ENCODE measurements at regions not wholly inside any gene's neighbourhood (a gene's known extent, or its start where the extent isn't known, plus 50 kb on each side); places are given as distances from the start of the nearest gene placed in this dataset.

- no peak for DNase-seq (ENCODE audit: insufficient read length, low spot score)
- FAIRE-seq: no peak
- TF ChIP-seq, protein P1, sequence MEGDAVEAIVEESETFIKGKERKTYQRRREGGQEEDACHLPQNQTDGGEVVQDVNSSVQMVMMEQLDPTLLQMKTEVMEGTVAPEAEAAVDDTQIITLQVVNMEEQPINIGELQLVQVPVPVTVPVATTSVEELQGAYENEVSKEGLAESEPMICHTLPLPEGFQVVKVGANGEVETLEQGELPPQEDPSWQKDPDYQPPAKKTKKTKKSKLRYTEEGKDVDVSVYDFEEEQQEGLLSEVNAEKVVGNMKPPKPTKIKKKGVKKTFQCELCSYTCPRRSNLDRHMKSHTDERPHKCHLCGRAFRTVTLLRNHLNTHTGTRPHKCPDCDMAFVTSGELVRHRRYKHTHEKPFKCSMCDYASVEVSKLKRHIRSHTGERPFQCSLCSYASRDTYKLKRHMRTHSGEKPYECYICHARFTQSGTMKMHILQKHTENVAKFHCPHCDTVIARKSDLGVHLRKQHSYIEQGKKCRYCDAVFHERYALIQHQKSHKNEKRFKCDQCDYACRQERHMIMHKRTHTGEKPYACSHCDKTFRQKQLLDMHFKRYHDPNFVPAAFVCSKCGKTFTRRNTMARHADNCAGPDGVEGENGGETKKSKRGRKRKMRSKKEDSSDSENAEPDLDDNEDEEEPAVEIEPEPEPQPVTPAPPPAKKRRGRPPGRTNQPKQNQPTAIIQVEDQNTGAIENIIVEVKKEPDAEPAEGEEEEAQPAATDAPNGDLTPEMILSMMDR (IDR thresholded peaks at IDR 0.05; ENCODE audit: insufficient read depth, missing control alignments): no peak
Observed at GRCh38 chr6:814378-815347, 121.7 kb upstream of the EXOC2 start.

GRCh38 chr6:811831-812230 is 118.9 kb upstream of the EXOC2 start:
- DNase-seq (ENCODE audit: insufficient read length, low spot score): no peak
- FAIRE-seq: no peak
- TF ChIP-seq, protein P1 (IDR thresholded peaks at IDR 0.05; ENCODE audit: insufficient read depth, missing control alignments): no peak

- DNase-seq (ENCODE audit: insufficient read length, low spot score): no peak
- TF ChIP-seq, protein P1 (IDR thresholded peaks at IDR 0.05; ENCODE audit: insufficient read depth, missing control alignments): no peak
- FAIRE-seq: no peak
Observed at GRCh38 chr6:811191-811590, 118.3 kb upstream of the EXOC2 start.

GRCh38 chr6:804771-805170 is 111.8 kb upstream of the EXOC2 start:
- TF ChIP-seq, protein P1 (IDR thresholded peaks at IDR 0.05; ENCODE audit: insufficient read depth, missing control alignments): no peak
- DNase-seq (ENCODE audit: insufficient read length, low spot score): no peak
- no peak for FAIRE-seq

DNA sequence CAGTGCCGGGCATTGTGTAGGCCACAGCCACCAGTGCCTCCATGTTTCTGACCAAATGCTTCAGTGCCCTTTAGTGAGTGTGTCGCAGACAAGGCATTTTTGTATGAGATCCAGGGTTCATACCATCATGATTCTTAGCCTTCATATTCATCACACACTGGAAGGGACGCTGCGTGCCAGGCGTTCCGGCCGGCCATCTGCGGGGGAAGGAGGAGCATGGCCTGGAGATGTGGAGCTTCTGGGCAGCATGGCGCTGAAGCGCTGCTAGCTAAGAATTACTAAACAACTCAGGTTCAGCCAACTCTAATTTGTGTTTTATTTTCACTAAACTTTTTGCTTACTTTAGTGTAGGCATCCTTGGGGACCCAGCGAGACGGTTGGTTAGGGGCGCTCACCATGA is 111.4 kb upstream of the EXOC2 start:
- DNase-seq (ENCODE audit: insufficient read length, low spot score) (no peak), FAIRE-seq (no peak)
- TF ChIP-seq, protein P1 (IDR thresholded peaks at IDR 0.05; ENCODE audit: insufficient read depth, missing control alignments): no peak

DNA sequence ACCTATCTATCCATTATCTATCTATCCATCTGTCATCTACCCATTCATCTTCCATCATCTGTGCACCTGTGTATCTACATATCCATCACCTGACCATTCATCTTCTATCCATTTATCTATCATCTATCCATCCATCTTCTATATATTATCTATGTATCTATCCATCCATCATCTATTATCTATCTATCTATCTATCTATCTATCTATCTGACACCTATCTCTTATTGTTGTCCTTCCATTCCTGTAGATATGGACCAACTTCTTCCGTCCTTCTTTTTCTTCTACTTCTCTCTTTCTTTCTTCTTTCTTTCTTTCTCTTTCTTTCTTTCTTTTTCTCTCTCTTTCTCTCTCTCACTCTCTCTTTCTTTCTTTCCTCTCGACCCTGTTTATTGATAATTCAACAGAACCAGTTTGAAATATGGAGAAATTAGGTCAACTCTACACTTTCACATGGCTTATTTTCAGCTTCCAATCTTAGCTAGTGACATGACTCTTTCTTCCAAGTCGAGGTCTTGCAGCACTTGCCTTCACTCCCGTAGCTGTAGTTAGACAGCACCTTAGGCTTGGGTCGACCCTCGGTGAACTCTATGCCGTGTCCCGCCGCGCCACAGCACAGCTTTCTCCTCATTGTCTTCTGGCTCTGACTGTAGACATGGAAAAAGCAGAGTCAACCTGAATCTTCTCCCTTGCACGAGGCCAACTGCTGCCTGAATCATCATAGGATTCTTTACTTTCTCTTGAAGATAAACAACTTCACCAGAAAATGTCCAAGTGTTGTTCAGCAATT is 110.4 kb upstream of the EXOC2 start:
- no peak for FAIRE-seq
- TF ChIP-seq, protein P1 (IDR thresholded peaks at IDR 0.05; ENCODE audit: insufficient read depth, missing control alignments): no peak
- DNase-seq (ENCODE audit: insufficient read length, low spot score): no peak
